Right lobe of liver (tissue), 6 donors: ENCODE measurements at regions not wholly inside any gene's neighbourhood (a gene's known extent, or its start where the extent isn't known, plus 50 kb on each side); places are given as distances from the start of the nearest gene placed in this dataset.

ENCODE experiments used
- ATAC-seq, 4 donors: fragments of 200-7000 bp; cut with Tn5 transposase; one replicate each; pipeline ENCODE4 v1.9.1; 2020; ENCODE audit warnings: mild to moderate bottlenecking in 4 of 4, moderate library complexity in 4 of 4
- DNase-seq, 3 donors: peaks; one replicate each; pipeline ENCODE4 v3.0.0-alpha.2; 2020
- H3K27ac ChIP-seq, 3 donors: fragments of 200-600 bp; one replicate each; pipeline ENCODE4 v1.8.0; 2022
- H3K27me3 ChIP-seq, 2 donors: fragments of 200-600 bp; one replicate each; pipeline ENCODE4 v1.8.0; 2022
- H3K36me3 ChIP-seq, 4 donors: fragments of 200-600 bp; sonication (generic) in 1 of 4; one replicate each; pipeline versions ENCODE4 v1.5.1 to v1.8.0; 2017 to 2022; ENCODE audit warnings: control low read depth in 1 of 4
- H3K4me1 ChIP-seq, 4 donors: fragments of 200-600 bp; sonication (generic) in 1 of 4; one replicate each; pipeline versions ENCODE4 v1.5.1 to v1.8.0; 2017 to 2022; ENCODE audit warnings: control low read depth in 1 of 4
- H3K4me3 ChIP-seq, 3 donors: fragments of 200-600 bp; one replicate each; pipeline ENCODE4 v1.8.0; 2022
- H3K9me3 ChIP-seq, 4 donors: fragments of 200-600 bp; sonication (generic) in 1 of 4; one replicate each; pipeline versions ENCODE4 v1.5.1 to v1.8.0; 2017 to 2022; ENCODE audit warnings: control low read depth in 1 of 4
- CTCF ChIP-seq, 4 donors: fragments of 200-600 bp in 3 of 4; fragments of 450-650 bp in 1 of 4; IDR thresholded peaks; one replicate each; pipeline versions ENCODE4 v1.5.1 to v1.8.0; 2016 to 2022; ENCODE audit warnings: antibody characterized with exemption in 4 of 4, mild to moderate bottlenecking in 2 of 4
- POLR2A ChIP-seq: fragments of 450-650 bp; IDR thresholded peaks from one replicate; pipeline ENCODE4 v1.6.1; 2017; ENCODE audit warnings: antibody characterized with exemption, mild to moderate bottlenecking
- WGBS: methylation state at CpG from one replicate; pipeline ENCODE4 v1.1.6; 2018; ENCODE audit warnings: low coverage, low lambda C conversion rate; ENCODE audit not compliant: insufficient coverage; ENCODE audit errors: missing lambda C conversion rate; 5-methylcytosine and 5-hydroxymethylcytosine counted together
- intact Hi-C, 2 donors: fragments of 100-400 bp; cut with DNase I; formaldehyde crosslinking; loops; one replicate each; pipeline versions ENCODE4 v1.11.2 to v1.14.1; 2022
- donor health status: DM: no; HTN: yes; CAD: no.
- donor health status: DM: no; HTN: no; CAD: no.
- donor health status: DM: no; HTN: no; CAD: no.
- donor health status: DM: no; HTN: yes; CAD: no.
- donor health status: DM: no; HTN: yes; CAD: no.

GRCh38 chr3:54045061-54045815 is 77.1 kb upstream of the CACNA2D3 start:
- Histone ChIP-seq H3K36me3 (no peaks in the 10 kb centered on the region), H3K27me3 (no peaks in the 10 kb centered on the region), H3K4me1 (no peaks in the 10 kb centered on the region), H3K9me3 (no peaks in the 10 kb centered on the region), H3K4me3 (no peak overlapping the region), H3K27ac (no peak overlapping the region)
- intact Hi-C loops: no loop called here
- WGBS: 77% methylated on average over 3 of the region's 3 CpGs
- DNase-seq: no peak
- ATAC-seq: no peak
- TF ChIP-seq CTCF (IDR thresholded peaks at IDR 0.05) (no peak), POLR2A (no peak)

GRCh38 chr3:54042259-54042823 is 80.0 kb upstream of the CACNA2D3 start:
- no peak overlapping the region for H3K4me3 ChIP-seq
- no peak for DNase-seq
- 49% methylated on average over 4 of the region's 5 CpGs for WGBS
- TF ChIP-seq CTCF (IDR thresholded peaks at IDR 0.05) (no peak), POLR2A (no peak)
- no peaks in the 10 kb centered on the region for H3K27me3 ChIP-seq
- ATAC-seq: no peak
- no peak overlapping the region for H3K27ac ChIP-seq
- H3K9me3 ChIP-seq: no peaks in the 10 kb centered on the region
- no peaks in the 10 kb centered on the region for H3K4me1 ChIP-seq
- intact Hi-C loops: no loop called here
- no peaks in the 10 kb centered on the region for H3K36me3 ChIP-seq

- intact Hi-C loops: no loop called here
- ATAC-seq: no peak
These were observed 81.9 kb upstream of the CACNA2D3 start for GRCh38 chr3:54040476-54040875.

GRCh38 chr3:54038391-54038790 is 84.0 kb upstream of the CACNA2D3 start:
- WGBS: 37% methylated on average over 4 of the region's 4 CpGs
- intact Hi-C loops: no loop called here

More at GRCh38 chr3:54040476-54040875, 81.9 kb upstream of the CACNA2D3 start:
- Histone ChIP-seq H3K27ac (no peak overlapping the region), H3K4me3 (no peak overlapping the region), H3K36me3 (no peaks in the 10 kb centered on the region), H3K9me3 (no peaks in the 10 kb centered on the region), H3K27me3 (no peaks in the 10 kb centered on the region), H3K4me1 (no peaks in the 10 kb centered on the region)
- no peak for DNase-seq
- 84% methylated on average over 8 of the region's 8 CpGs for WGBS
- TF ChIP-seq CTCF (IDR thresholded peaks at IDR 0.05) (no peak), POLR2A (no peak)

More at GRCh38 chr3:54038391-54038790, 84.0 kb upstream of the CACNA2D3 start:
- Histone ChIP-seq H3K27me3 (no peaks in the 10 kb centered on the region), H3K36me3 (no peaks in the 10 kb centered on the region), H3K27ac (no peak overlapping the region), H3K4me1 (no peaks in the 10 kb centered on the region), H3K4me3 (no peak overlapping the region), H3K9me3 (no peaks in the 10 kb centered on the region)
- DNase-seq (peak in 2 of 3 donors; percentile 56 to 65), ATAC-seq (peak in 3 of 4 donors; percentile 67 to 99 (median 87))
- no peak for TF ChIP-seq CTCF (IDR thresholded peaks at IDR 0.05)
- no peak for TF ChIP-seq POLR2A
